ENCODE measurements at regions not wholly inside any gene's neighbourhood (a gene's known extent, or its start where the extent isn't known, plus 50 kb on each side); places are given as distances from the start of the nearest gene placed in this dataset.

DNA sequence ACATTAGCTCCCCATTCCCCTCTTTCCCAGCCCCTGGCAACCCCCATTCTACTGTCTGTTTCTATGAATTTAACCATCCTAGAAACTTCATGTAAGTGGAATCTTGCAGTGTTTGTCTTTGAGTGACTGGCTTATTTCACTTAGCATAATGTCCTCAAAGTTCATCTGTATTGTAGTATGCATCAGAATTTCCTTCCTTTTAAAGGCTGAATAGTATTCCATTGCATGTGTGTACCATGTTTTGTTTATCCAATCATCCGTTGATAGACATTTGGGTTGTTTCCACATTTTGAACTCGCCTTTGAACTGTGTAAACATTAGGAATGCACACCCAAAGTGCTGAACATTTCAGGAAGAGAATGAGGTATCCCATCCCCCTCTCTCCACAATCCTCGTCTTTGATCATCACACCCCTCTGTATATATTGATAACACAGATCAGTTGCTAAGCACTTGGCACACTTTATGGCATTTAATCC, 56.4 kb upstream of the PLAC1 start:
- TF ChIP-seq SMC3 (IDR thresholded peaks at IDR 0.05; ENCODE audit: low read length) (no peak), ZFP82 (CRISPR knock-in tag; IDR thresholded peaks at IDR 0.05; ENCODE audit: borderline replicate concordance) (no peak), ERF (CRISPR knock-in tag; IDR thresholded peaks at IDR 0.05) (no peak), MTA1 (CRISPR knock-in tag; IDR thresholded peaks at IDR 0.05; ENCODE audit: borderline replicate concordance) (no peak), ZSCAN29 (CRISPR knock-in tag; conservative IDR thresholded peaks at IDR 0.05) (no peak), POLR2AphosphoS5 (IDR thresholded peaks at IDR 0.05; ENCODE audit: low read depth, low read length) (no peak), ZNF263 (CRISPR knock-in tag; IDR thresholded peaks at IDR 0.05) (no peak)
- TF ChIP-seq, protein P1, sequence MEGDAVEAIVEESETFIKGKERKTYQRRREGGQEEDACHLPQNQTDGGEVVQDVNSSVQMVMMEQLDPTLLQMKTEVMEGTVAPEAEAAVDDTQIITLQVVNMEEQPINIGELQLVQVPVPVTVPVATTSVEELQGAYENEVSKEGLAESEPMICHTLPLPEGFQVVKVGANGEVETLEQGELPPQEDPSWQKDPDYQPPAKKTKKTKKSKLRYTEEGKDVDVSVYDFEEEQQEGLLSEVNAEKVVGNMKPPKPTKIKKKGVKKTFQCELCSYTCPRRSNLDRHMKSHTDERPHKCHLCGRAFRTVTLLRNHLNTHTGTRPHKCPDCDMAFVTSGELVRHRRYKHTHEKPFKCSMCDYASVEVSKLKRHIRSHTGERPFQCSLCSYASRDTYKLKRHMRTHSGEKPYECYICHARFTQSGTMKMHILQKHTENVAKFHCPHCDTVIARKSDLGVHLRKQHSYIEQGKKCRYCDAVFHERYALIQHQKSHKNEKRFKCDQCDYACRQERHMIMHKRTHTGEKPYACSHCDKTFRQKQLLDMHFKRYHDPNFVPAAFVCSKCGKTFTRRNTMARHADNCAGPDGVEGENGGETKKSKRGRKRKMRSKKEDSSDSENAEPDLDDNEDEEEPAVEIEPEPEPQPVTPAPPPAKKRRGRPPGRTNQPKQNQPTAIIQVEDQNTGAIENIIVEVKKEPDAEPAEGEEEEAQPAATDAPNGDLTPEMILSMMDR (CRISPR knock-in tag; IDR thresholded peaks at IDR 0.05) = no peak
